Thyroid gland (tissue), 4 donors: ENCODE measurements at regions not wholly inside any gene's neighbourhood (a gene's known extent, or its start where the extent isn't known, plus 50 kb on each side); places are given as distances from the start of the nearest gene placed in this dataset.

Experiments
- CTCF ChIP-seq, 6 experiments: fragments of 200-600 bp in 3 of 6; fragments of 450-650 bp in 3 of 6; sonication (generic) in 3 of 6; IDR thresholded peaks; one replicate each; pipeline ENCODE4 v1.5.1; 2016 to 2019; ENCODE audit warnings: antibody characterized with exemption in 6 of 6, mild to moderate bottlenecking in 2 of 6, inconsistent platforms in 1 of 6, moderate library complexity in 1 of 6
- POLR2A ChIP-seq, 2 donors: fragments of 450-650 bp; IDR thresholded peaks; one replicate each; pipeline ENCODE4 v1.6.1; 2017; ENCODE audit warnings: antibody characterized with exemption in 2 of 2, mild to moderate bottlenecking in 2 of 2, moderate library complexity in 1 of 2

- TF ChIP-seq CTCF (IDR thresholded peaks at IDR 0.05), result no peak
- no peak for TF ChIP-seq POLR2A (IDR thresholded peaks at IDR 0.05)
Measured at GRCh38 chr2:103008586-103008985, 246.8 kb downstream of the TMEM182 start.
